Lower leg skin (tissue), 4 donors: ENCODE measurements at regions not wholly inside any gene's neighbourhood (a gene's known extent, or its start where the extent isn't known, plus 50 kb on each side); places are given as distances from the start of the nearest gene placed in this dataset.

Experiments
- DNase-seq, 2 donors: peaks; one replicate each; pipeline ENCODE4 v3.0.0-alpha.2; 2019; ENCODE audit warnings: low spot score in 2 of 2
- H3K4me3 ChIP-seq: fragments of 200-600 bp; sonication (generic); 2 replicates; pipeline ENCODE4 v1.5.1; 2017; ENCODE audit warnings: mild to moderate bottlenecking, low read depth; ENCODE audit not compliant: poor library complexity, severe bottlenecking
- POLR2A ChIP-seq, 2 donors: fragments of 450-650 bp; IDR thresholded peaks; one replicate each; pipeline ENCODE4 v1.6.1; 2016 to 2017; ENCODE audit warnings: antibody characterized with exemption in 2 of 2, mild to moderate bottlenecking in 1 of 2, moderate library complexity in 1 of 2
- WGBS, 2 donors: methylation state at CpG; one replicate each; pipeline ENCODE4 v1.1.5; 2018; 5-methylcytosine and 5-hydroxymethylcytosine counted together
- intact Hi-C: fragments of 100-400 bp; cut with DNase I; formaldehyde crosslinking; loops from one replicate; pipeline ENCODE4 v1.15.0; 2023; ENCODE audit warnings: low total_unique reads
- TF ChIP-seq, protein P1 (sequence below), 3 donors: fragments of 450-650 bp; IDR thresholded peaks; one replicate each; pipeline ENCODE4 v1.5.1; 2016; ENCODE audit warnings: antibody characterized with exemption in 3 of 3, mild to moderate bottlenecking in 3 of 3, moderate library complexity in 2 of 3

DNA sequence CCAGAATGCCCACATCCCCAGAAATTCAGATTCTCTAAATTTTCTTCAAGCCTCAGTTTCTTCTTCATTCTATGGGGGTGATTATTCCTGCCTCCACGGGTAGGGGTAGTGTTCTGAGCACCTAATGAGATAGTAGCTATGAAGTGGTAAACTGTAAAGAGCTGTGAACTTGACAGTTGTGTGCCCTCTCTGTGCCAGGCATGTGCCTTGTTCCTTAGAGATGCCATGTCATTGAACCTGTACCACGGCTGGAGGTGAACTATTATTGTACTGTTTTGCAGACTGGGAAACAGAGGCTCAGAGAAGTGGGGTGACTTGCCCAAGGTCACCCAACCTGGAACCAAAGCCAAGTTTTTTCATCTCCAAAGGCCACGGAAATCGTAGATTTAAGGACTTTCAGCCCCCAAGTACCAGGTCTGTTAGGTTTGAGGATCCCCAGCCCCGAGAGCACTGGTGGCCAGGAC lies 67.7 kb upstream of the SIRPA start:
- TF ChIP-seq POLR2A (IDR thresholded peaks at IDR 0.05): no peak
- TF ChIP-seq, protein P1, sequence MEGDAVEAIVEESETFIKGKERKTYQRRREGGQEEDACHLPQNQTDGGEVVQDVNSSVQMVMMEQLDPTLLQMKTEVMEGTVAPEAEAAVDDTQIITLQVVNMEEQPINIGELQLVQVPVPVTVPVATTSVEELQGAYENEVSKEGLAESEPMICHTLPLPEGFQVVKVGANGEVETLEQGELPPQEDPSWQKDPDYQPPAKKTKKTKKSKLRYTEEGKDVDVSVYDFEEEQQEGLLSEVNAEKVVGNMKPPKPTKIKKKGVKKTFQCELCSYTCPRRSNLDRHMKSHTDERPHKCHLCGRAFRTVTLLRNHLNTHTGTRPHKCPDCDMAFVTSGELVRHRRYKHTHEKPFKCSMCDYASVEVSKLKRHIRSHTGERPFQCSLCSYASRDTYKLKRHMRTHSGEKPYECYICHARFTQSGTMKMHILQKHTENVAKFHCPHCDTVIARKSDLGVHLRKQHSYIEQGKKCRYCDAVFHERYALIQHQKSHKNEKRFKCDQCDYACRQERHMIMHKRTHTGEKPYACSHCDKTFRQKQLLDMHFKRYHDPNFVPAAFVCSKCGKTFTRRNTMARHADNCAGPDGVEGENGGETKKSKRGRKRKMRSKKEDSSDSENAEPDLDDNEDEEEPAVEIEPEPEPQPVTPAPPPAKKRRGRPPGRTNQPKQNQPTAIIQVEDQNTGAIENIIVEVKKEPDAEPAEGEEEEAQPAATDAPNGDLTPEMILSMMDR (IDR thresholded peaks at IDR 0.05): no peak
- 65% methylated on average over 5 of the region's 5 CpGs for WGBS, 2 donors
- no peak for DNase-seq
- no peak overlapping the region for H3K4me3 ChIP-seq
- intact Hi-C loops: no loop called here

DNA sequence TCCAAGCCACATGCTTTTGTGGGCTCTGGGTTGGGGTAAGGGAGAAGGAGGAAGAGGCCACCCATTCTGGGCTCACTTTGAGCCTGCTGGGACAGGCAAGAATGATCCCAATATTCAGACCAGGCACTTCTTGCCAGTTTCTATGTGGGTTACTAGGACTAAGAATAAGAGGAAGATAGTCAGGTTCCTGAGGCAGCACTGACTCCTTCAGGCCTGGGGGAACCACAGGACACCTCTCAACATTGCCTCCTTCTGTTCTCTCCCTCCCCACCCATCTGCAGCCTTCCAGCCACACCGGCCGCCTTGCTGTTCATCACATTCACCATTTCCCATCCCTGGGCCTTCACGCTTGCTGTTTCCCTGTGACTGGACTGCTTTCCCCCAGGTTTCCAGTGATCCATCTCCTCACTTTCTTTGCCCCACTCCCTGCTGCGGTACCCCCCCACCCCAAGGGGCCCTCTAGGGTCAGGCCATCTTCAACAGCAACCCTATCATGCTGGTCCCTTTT lies 69.2 kb upstream of the SIRPA start:
- 92 to 95% methylated on average over 4 of the region's 4 CpGs for WGBS, 2 donors
- intact Hi-C loops: no loop called here
- no peak for DNase-seq
- H3K4me3 ChIP-seq: no peak overlapping the region
- TF ChIP-seq, protein P1 (IDR thresholded peaks at IDR 0.05): no peak
- no peak for TF ChIP-seq POLR2A (IDR thresholded peaks at IDR 0.05)

DNA sequence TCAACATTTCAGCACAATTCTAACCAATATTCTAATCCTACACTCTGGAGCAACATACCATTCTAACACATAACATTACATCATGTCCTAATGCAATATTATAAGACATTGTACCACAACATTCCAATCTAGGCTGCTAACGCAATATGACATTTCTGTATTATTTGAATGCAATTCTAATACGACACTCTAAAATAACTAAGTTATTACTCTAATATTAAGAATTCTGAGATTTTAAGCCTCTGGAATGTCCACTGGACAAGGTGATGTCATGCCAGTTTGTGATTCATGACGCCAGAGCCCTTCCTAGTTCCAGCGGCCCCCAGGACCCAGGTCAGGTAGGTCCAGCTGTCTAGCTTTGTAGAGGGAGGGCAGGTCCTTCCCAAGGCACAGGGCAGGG lies 69.7 kb upstream of the SIRPA start:
- WGBS, 2 donors: 74 to 88% methylated on average over 4 of the region's 4 CpGs
- TF ChIP-seq, protein P1 (IDR thresholded peaks at IDR 0.05): no peak
- no peak for TF ChIP-seq POLR2A (IDR thresholded peaks at IDR 0.05)
- H3K4me3 ChIP-seq: no peak overlapping the region
- intact Hi-C loops: no loop called here
- no peak for DNase-seq

DNA sequence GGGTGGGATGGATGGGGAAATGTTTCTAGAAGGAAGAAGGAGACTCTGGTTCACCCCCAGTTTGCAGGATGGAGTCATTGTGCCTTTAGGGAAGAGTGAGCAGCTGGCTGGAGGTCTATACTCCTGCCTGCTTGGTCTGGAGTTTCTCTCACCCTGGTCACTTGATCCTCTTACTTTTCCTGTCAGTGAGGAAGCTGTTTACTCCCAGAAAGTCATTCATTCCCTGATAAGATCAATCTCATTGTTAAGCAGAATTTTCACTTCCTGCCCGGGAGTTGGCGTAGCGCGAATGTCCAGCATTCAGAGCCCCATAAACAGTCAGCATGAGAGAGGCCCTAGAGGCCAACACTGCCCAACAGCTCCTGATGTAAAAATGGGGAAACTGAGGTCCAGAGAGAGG lies 70.4 kb upstream of the SIRPA start:
- 61 to 63% methylated on average over 4 of the region's 4 CpGs for WGBS, 2 donors
- intact Hi-C loops: no loop called here
- TF ChIP-seq, protein P1 (IDR thresholded peaks at IDR 0.05): no peak
- TF ChIP-seq POLR2A (IDR thresholded peaks at IDR 0.05): no peak
- no peak for DNase-seq
- H3K4me3 ChIP-seq: no peak overlapping the region

- H3K4me3 ChIP-seq: no peak overlapping the region
- intact Hi-C loops: no loop called here
- no peak for DNase-seq
- TF ChIP-seq POLR2A (IDR thresholded peaks at IDR 0.05): no peak
- TF ChIP-seq, protein P1 (IDR thresholded peaks at IDR 0.05): no peak
Measured at GRCh38 chr20:1824181-1824580, 71.0 kb upstream of the SIRPA start.

- no peak overlapping the region for H3K4me3 ChIP-seq
- no peak for TF ChIP-seq POLR2A (IDR thresholded peaks at IDR 0.05)
- TF ChIP-seq, protein P1 (IDR thresholded peaks at IDR 0.05): no peak
- intact Hi-C loops: no loop called here
- DNase-seq: no peak
- 84 to 90% methylated on average over 5 of the region's 5 CpGs for WGBS, 2 donors
Measured at GRCh38 chr20:1823450-1823844, 71.8 kb upstream of the SIRPA start.
